ENCODE measurements at regions not wholly inside any gene's neighbourhood (a gene's known extent, or its start where the extent isn't known, plus 50 kb on each side); places are given as distances from the start of the nearest gene placed in this dataset.

- Histone ChIP-seq H3K9me3 (ENCODE audit: low read length) (no peaks in the 10 kb centered on the region), H3K27ac (ENCODE audit: low read length) (no peak overlapping the region), H3K4me2 (ENCODE audit: low read length) (no peak overlapping the region), H3K4me1 (ENCODE audit: insufficient read depth, low read length) (no peaks in the 10 kb centered on the region), H3K9me2 (replicated peaks; ENCODE audit: low read length) (no peaks in the 10 kb centered on the region), H4K20me1 (ENCODE audit: low read length) (no peaks in the 10 kb centered on the region), H2AFZ (ENCODE audit: low read length) (no peak overlapping the region), H3F3A (ENCODE audit: low read length, unreplicated experiment) (no peaks in the 10 kb centered on the region), H3K27me3 (ENCODE audit: low read length) (no peaks in the 10 kb centered on the region), H3K36me3 (ENCODE audit: low read depth, low read length) (no peaks in the 10 kb centered on the region), H3K9ac (ENCODE audit: low read length) (no peak overlapping the region), H3K79me2 (ENCODE audit: low read length) (no peaks in the 10 kb centered on the region), H3K4me3 (ENCODE audit: low read length) (no peak overlapping the region)
- intact Hi-C loops (cut with micrococcal nuclease): no loop called here
- no peak for TF ChIP-seq EZH2phosphoT487 (IDR thresholded peaks at IDR 0.05; ENCODE audit: borderline replicate concordance, low read length)
- no peak for TF ChIP-seq CTCF (conservative IDR thresholded peaks at IDR 0.05; ENCODE audit: low read depth, low read length)
- TF ChIP-seq EZH2 (IDR thresholded peaks at IDR 0.05; ENCODE audit: low read length, unreplicated experiment): no peak
- ATAC-seq (no peak), DNase-seq (no peak)
- ChIA-PET POLR2A (ENCODE audit: unreplicated experiment) (no interaction called here), CTCF (no interaction called here)
- BruUV-seq (replicated peaks): no TSS peak
Measured at GRCh38 chr13:88623150-88623549, 952.0 kb downstream of the SLITRK5 start.

GRCh38 chr13:88627071-88627470, 955.9 kb downstream of the SLITRK5 start:
- H3K36me3 ChIP-seq (ENCODE audit: low read depth, low read length): no peaks in the 10 kb centered on the region
- intact Hi-C loops (cut with micrococcal nuclease): no loop called here
- no TSS peak for BruUV-seq (replicated peaks)

GRCh38 chr13:88628882-88629281, 957.7 kb downstream of the SLITRK5 start:
- ATAC-seq (no peak), DNase-seq (no peak)
- no peak overlapping the region for H3K4me2 ChIP-seq (ENCODE audit: low read length)
- TF ChIP-seq EZH2 (IDR thresholded peaks at IDR 0.05; ENCODE audit: low read length, unreplicated experiment) (no peak), CTCF (conservative IDR thresholded peaks at IDR 0.05; ENCODE audit: low read depth, low read length) (no peak), EZH2phosphoT487 (IDR thresholded peaks at IDR 0.05; ENCODE audit: borderline replicate concordance, low read length) (no peak)
- H3K4me1 ChIP-seq (ENCODE audit: insufficient read depth, low read length): no peaks in the 10 kb centered on the region
- no peaks in the 10 kb centered on the region for H3K9me2 ChIP-seq (replicated peaks; ENCODE audit: low read length)
- no peaks in the 10 kb centered on the region for H3K79me2 ChIP-seq (ENCODE audit: low read length)
- no peaks in the 10 kb centered on the region for H4K20me1 ChIP-seq (ENCODE audit: low read length)
- no peak overlapping the region for H3K9ac ChIP-seq (ENCODE audit: low read length)
- no peaks in the 10 kb centered on the region for H3K9me3 ChIP-seq (ENCODE audit: low read length)
- no peaks in the 10 kb centered on the region for H3F3A ChIP-seq (ENCODE audit: low read length, unreplicated experiment)
- H3K36me3 ChIP-seq (ENCODE audit: low read depth, low read length): no peaks in the 10 kb centered on the region
- ChIA-PET POLR2A (ENCODE audit: unreplicated experiment) (no interaction called here), CTCF (no interaction called here)
- H3K27me3 ChIP-seq (ENCODE audit: low read length): no peaks in the 10 kb centered on the region
- no peak overlapping the region for H3K4me3 ChIP-seq (ENCODE audit: low read length)
- H2AFZ ChIP-seq (ENCODE audit: low read length): no peak overlapping the region
- intact Hi-C loops (cut with micrococcal nuclease): no loop called here
- no peak overlapping the region for H3K27ac ChIP-seq (ENCODE audit: low read length)
- no TSS peak for BruUV-seq (replicated peaks)

More at GRCh38 chr13:88627071-88627470, 955.9 kb downstream of the SLITRK5 start:
- H3K79me2 ChIP-seq (ENCODE audit: low read length): no peaks in the 10 kb centered on the region
- no peak overlapping the region for H3K4me2 ChIP-seq (ENCODE audit: low read length)
- no peaks in the 10 kb centered on the region for H3K27me3 ChIP-seq (ENCODE audit: low read length)
- H3K9ac ChIP-seq (ENCODE audit: low read length): no peak overlapping the region
- H2AFZ ChIP-seq (ENCODE audit: low read length): no peak overlapping the region
- H4K20me1 ChIP-seq (ENCODE audit: low read length): no peaks in the 10 kb centered on the region
- ATAC-seq: no peak
- H3K9me2 ChIP-seq (replicated peaks; ENCODE audit: low read length): no peaks in the 10 kb centered on the region
- ChIA-PET CTCF (no interaction called here), POLR2A (ENCODE audit: unreplicated experiment) (no interaction called here)
- no peaks in the 10 kb centered on the region for H3F3A ChIP-seq (ENCODE audit: low read length, unreplicated experiment)
- no peak for TF ChIP-seq CTCF (conservative IDR thresholded peaks at IDR 0.05; ENCODE audit: low read depth, low read length)
- no peak for TF ChIP-seq EZH2phosphoT487 (IDR thresholded peaks at IDR 0.05; ENCODE audit: borderline replicate concordance, low read length)
- no peak for TF ChIP-seq EZH2 (IDR thresholded peaks at IDR 0.05; ENCODE audit: low read length, unreplicated experiment)
- H3K4me3 ChIP-seq (ENCODE audit: low read length): no peak overlapping the region
- H3K27ac ChIP-seq (ENCODE audit: low read length): no peak overlapping the region
- no peaks in the 10 kb centered on the region for H3K4me1 ChIP-seq (ENCODE audit: insufficient read depth, low read length)
- no peak for DNase-seq
- H3K9me3 ChIP-seq (ENCODE audit: low read length): no peaks in the 10 kb centered on the region
